ENCODE measurements at regions not wholly inside any gene's neighbourhood (a gene's known extent, or its start where the extent isn't known, plus 50 kb on each side); places are given as distances from the start of the nearest gene placed in this dataset.

DNA sequence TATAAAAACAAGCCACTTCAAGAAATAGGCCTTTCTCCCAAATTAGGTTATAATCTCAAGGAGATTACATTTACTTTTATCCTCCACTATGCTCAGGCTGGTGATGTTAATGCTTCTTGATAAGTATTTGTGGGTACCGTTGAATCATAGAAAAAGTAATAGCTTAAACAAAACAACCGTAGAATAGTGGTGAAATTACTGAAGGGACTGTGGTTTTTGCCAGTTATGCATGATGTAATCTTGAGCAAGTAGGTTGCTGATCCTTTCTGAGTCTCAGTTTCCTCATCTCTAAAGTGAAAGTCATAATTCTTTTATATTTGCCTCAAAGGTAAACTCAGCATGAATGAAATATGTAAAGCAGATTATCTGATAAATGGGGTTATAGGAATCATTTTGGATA lies 187.3 kb upstream of the JAG1 start:
- TF ChIP-seq, protein P1, sequence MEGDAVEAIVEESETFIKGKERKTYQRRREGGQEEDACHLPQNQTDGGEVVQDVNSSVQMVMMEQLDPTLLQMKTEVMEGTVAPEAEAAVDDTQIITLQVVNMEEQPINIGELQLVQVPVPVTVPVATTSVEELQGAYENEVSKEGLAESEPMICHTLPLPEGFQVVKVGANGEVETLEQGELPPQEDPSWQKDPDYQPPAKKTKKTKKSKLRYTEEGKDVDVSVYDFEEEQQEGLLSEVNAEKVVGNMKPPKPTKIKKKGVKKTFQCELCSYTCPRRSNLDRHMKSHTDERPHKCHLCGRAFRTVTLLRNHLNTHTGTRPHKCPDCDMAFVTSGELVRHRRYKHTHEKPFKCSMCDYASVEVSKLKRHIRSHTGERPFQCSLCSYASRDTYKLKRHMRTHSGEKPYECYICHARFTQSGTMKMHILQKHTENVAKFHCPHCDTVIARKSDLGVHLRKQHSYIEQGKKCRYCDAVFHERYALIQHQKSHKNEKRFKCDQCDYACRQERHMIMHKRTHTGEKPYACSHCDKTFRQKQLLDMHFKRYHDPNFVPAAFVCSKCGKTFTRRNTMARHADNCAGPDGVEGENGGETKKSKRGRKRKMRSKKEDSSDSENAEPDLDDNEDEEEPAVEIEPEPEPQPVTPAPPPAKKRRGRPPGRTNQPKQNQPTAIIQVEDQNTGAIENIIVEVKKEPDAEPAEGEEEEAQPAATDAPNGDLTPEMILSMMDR (IDR thresholded peaks at IDR 0.05), result no peak
- no peak for TF ChIP-seq POLR2A (IDR thresholded peaks at IDR 0.05)
